Erythroblast (primary cell): ENCODE measurements at regions not wholly inside any gene's neighbourhood (a gene's known extent, or its start where the extent isn't known, plus 50 kb on each side); places are given as distances from the start of the nearest gene placed in this dataset.
"Not testable (repeated sequence)": the region's sequence is repeated elsewhere in the genome, so short reads cannot be mapped to it uniquely, and the experiment has no call there.

Experiments used
- GATA1 ChIP-seq: IDR thresholded peaks from 2 replicates; pipeline ENCODE4 v1.6.1; 2011; ENCODE audit warnings: low read depth, mild to moderate bottlenecking, control low read depth, low read length, moderate library complexity
- POLR2A ChIP-seq: IDR thresholded peaks from 2 replicates; pipeline ENCODE4 v1.6.1; 2011; ENCODE audit warnings: mild to moderate bottlenecking, low read length

DNA sequence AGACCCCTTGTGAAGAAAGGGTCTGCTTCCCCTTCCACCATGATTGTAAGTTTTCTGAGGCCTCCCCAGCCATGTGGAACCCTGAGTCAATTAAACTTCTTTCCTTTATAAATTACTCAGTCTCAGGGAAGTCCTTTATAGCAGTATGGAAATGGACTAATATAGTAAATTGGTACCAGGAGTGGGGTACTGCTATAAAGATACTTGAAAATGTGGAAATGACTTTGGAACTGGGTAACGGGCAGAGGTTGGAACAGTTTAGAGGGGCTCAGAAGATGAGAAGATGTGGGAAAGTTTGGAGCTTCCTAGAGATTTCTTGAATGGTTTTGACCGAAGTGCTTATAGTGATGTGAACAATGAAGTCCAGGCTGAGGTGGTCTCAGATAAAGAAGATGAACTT, 353.5 kb downstream of the ZNF326 start:
- not testable (repeated sequence) for TF ChIP-seq POLR2A, GATA1
